Astrocyte of the spinal cord (primary cell): ENCODE measurements at regions not wholly inside any gene's neighbourhood (a gene's known extent, or its start where the extent isn't known, plus 50 kb on each side); places are given as distances from the start of the nearest gene placed in this dataset.

Source experiments
- DNase-seq: peaks from one replicate; pipeline ENCODE4 v3.0.0; 2011; ENCODE audit warnings: low read depth, low spot score
- H3K4me3 ChIP-seq: 2 replicates; pipeline ENCODE4 v1.5.1; 2011; ENCODE audit warnings: low read depth, mild to moderate bottlenecking, low read length, moderate library complexity
- CTCF ChIP-seq: IDR thresholded peaks from 2 replicates; pipeline ENCODE4 v1.5.1; 2012; ENCODE audit warnings: low read depth, mild to moderate bottlenecking, low read length, inconsistent platforms
- in situ Hi-C: cut with HindIII; loops from 2 replicates; pipeline ENCODE4 v1.10.0; 2017; ENCODE audit warnings: low sequenced_read_pairs

GRCh38 chr7:41910940-41911600 lies 208.2 kb upstream of the INHBA start:
- in situ Hi-C loops, result no loop called here
- DNase-seq, result no peak
- TF ChIP-seq CTCF, result no peak
- no peak overlapping the region for H3K4me3 ChIP-seq

- no peak for DNase-seq
- TF ChIP-seq CTCF, result no peak
- no peak overlapping the region for H3K4me3 ChIP-seq
- in situ Hi-C loops, result no loop called here
These were observed 204.6 kb upstream of the INHBA start for GRCh38 chr7:41907444-41907843.

GRCh38 chr7:41900532-41900931 lies 197.6 kb upstream of the INHBA start:
- H3K4me3 ChIP-seq, result no peak overlapping the region
- in situ Hi-C loops, result no loop called here
- TF ChIP-seq CTCF, result no peak
- no peak for DNase-seq

GRCh38 chr7:41899823-41900433 lies 197.0 kb upstream of the INHBA start:
- in situ Hi-C loops, result no loop called here
- DNase-seq, result no peak
- TF ChIP-seq CTCF, result no peak
- no peak overlapping the region for H3K4me3 ChIP-seq

GRCh38 chr7:41893656-41894055 lies 190.8 kb upstream of the INHBA start:
- in situ Hi-C loops, result no loop called here
- DNase-seq, result no peak
- no peak for TF ChIP-seq CTCF
- no peak overlapping the region for H3K4me3 ChIP-seq

- DNase-seq, result no peak
- in situ Hi-C loops, result no loop called here
- TF ChIP-seq CTCF, result no peak
- H3K4me3 ChIP-seq, result no peak overlapping the region
These were observed 189.6 kb upstream of the INHBA start for GRCh38 chr7:41892356-41893100.
